Thyroid gland (tissue), 4 donors: ENCODE measurements at regions not wholly inside any gene's neighbourhood (a gene's known extent, or its start where the extent isn't known, plus 50 kb on each side); places are given as distances from the start of the nearest gene placed in this dataset.

ENCODE experiments used
- DNase-seq, 2 donors: peaks; one replicate each; pipeline ENCODE4 v3.0.0-alpha.2; 2019
- H3K27ac ChIP-seq, 3 donors: fragments of 200-600 bp; sonication (generic); 1 replicate in 2 of 3; 2 replicates in 1 of 3; pipeline ENCODE4 v1.5.1; 2016 to 2019; ENCODE audit warnings: mild to moderate bottlenecking in 1 of 3, moderate library complexity in 1 of 3
- H3K27me3 ChIP-seq: fragments of 200-600 bp; sonication (generic); one replicate; pipeline ENCODE4 v1.5.1; 2019
- H3K36me3 ChIP-seq, 2 donors: fragments of 200-600 bp; sonication (generic); one replicate each; pipeline ENCODE4 v1.5.1; 2016 to 2019
- H3K4me1 ChIP-seq, 2 donors: fragments of 200-600 bp; sonication (generic); one replicate each; pipeline ENCODE4 v1.5.1; 2017 to 2019
- H3K4me3 ChIP-seq, 3 donors: fragments of 200-600 bp; sonication (generic); replicated peaks in 1 of 3; 1 replicate in 2 of 3; 2 replicates in 1 of 3; pipeline ENCODE4 v1.5.1; 2016; ENCODE audit warnings: mild to moderate bottlenecking in 1 of 3
- H3K9me3 ChIP-seq: fragments of 200-600 bp; sonication (generic); one replicate; pipeline ENCODE4 v1.5.1; 2017
- POLR2A ChIP-seq, 2 donors: fragments of 450-650 bp; IDR thresholded peaks; one replicate each; pipeline ENCODE4 v1.6.1; 2017; ENCODE audit warnings: antibody characterized with exemption in 2 of 2, mild to moderate bottlenecking in 2 of 2, moderate library complexity in 1 of 2
- WGBS, 2 donors: methylation state at CpG; one replicate each; pipeline ENCODE4 v1.1.5; 2017; 5-methylcytosine and 5-hydroxymethylcytosine counted together
- intact Hi-C: fragments of 100-400 bp; cut with DNase I; formaldehyde crosslinking; loops from one replicate; pipeline ENCODE4 v1.15.1; 2023
- TF ChIP-seq, protein P1 (sequence below), 6 experiments: fragments of 200-600 bp in 3 of 6; fragments of 450-650 bp in 3 of 6; sonication (generic) in 3 of 6; IDR thresholded peaks; one replicate each; pipeline ENCODE4 v1.5.1; 2016 to 2019; ENCODE audit warnings: antibody characterized with exemption in 6 of 6, mild to moderate bottlenecking in 2 of 6, inconsistent platforms in 1 of 6, moderate library complexity in 1 of 6

DNA sequence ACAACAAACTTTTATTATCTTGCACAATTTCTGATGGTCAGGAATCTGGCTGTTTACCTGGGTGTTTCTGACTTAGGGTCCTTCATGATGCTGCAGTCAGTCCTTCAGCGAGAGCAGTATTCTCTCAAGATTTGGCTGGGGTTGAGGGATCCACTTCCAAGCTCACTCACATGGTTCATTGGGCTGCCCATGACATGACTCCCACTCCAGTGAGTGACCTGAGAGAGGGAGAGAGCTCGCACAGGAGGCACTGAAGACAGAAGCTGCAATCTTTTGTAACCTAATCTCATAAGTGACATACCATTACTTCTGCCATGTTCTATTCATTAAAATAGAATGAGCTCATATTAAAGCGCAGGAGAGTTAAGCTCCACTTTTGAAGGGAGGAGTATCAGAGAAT lies 212.6 kb downstream of the SPATA31D1 start:
- TF ChIP-seq, protein P1, sequence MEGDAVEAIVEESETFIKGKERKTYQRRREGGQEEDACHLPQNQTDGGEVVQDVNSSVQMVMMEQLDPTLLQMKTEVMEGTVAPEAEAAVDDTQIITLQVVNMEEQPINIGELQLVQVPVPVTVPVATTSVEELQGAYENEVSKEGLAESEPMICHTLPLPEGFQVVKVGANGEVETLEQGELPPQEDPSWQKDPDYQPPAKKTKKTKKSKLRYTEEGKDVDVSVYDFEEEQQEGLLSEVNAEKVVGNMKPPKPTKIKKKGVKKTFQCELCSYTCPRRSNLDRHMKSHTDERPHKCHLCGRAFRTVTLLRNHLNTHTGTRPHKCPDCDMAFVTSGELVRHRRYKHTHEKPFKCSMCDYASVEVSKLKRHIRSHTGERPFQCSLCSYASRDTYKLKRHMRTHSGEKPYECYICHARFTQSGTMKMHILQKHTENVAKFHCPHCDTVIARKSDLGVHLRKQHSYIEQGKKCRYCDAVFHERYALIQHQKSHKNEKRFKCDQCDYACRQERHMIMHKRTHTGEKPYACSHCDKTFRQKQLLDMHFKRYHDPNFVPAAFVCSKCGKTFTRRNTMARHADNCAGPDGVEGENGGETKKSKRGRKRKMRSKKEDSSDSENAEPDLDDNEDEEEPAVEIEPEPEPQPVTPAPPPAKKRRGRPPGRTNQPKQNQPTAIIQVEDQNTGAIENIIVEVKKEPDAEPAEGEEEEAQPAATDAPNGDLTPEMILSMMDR (IDR thresholded peaks at IDR 0.05), result no peak
- no peak for TF ChIP-seq POLR2A (IDR thresholded peaks at IDR 0.05)
- Histone ChIP-seq H3K27ac (peak overlapping the region; percentile 25 to 55 (median 38)), H3K9me3 (no peaks in the 10 kb centered on the region), H3K27me3 (no peaks in the 10 kb centered on the region), H3K4me1 (peaks cover 11 to 18% of the 10 kb centered on the region in 2 donors), H3K36me3 (no peaks in the 10 kb centered on the region), H3K4me3 (no peak overlapping the region)
- DNase-seq, result peak; percentile 80 to 81
- WGBS, 2 donors, result 48 to 61% methylated on average over 3 of the region's 3 CpGs
- intact Hi-C loops, result no loop called here

DNA sequence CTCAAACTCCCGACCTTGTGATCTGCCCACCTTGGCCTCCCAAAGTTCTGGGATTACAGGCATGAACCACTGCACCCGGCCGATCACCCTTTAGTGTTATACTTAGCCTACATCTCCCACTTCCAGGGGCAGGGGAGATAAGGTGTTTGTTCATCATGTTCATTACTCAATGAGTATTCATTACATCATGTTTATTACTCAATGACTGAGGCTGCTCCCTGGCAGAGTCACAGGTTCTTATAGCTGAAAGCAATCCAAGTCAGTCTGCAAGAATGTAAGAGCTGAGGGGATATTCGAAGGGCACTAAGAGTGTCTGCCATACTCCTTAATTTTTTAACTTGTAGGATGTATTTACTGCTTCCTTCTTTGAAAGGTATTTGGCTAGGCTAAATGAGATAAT lies 214.2 kb downstream of the SPATA31D1 start:
- Histone ChIP-seq H3K4me1 (peaks cover 11 to 18% of the 10 kb centered on the region in 2 donors), H3K36me3 (no peaks in the 10 kb centered on the region), H3K27me3 (no peaks in the 10 kb centered on the region), H3K4me3 (no peak overlapping the region), H3K27ac (no peak overlapping the region), H3K9me3 (no peaks in the 10 kb centered on the region)
- no peak for DNase-seq
- intact Hi-C loops, result no loop called here
- WGBS, 2 donors, result 78 to 89% methylated on average over 4 of the region's 4 CpGs
- TF ChIP-seq POLR2A (IDR thresholded peaks at IDR 0.05), result no peak
- TF ChIP-seq, protein P1 (IDR thresholded peaks at IDR 0.05), result no peak

DNA sequence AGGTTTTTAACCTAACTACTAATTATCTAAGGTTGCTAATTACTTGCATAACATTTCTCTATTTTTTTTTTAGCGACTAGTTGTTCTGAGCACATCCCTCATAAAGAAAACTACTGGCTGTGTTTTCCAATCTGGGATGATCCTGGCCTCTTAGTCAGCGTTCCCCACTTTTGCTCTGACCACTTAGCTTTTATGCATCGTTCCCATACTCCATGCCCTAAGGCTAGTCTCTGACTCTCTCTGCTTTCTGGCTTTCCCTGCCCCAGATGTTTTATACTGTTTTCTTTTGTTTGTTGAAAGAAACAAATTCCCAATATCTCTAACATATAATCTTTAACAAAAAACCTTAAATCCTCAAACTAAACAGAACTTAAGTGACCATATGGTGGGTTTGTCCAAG lies 217.9 kb downstream of the SPATA31D1 start:
- intact Hi-C loops, result no loop called here

DNA sequence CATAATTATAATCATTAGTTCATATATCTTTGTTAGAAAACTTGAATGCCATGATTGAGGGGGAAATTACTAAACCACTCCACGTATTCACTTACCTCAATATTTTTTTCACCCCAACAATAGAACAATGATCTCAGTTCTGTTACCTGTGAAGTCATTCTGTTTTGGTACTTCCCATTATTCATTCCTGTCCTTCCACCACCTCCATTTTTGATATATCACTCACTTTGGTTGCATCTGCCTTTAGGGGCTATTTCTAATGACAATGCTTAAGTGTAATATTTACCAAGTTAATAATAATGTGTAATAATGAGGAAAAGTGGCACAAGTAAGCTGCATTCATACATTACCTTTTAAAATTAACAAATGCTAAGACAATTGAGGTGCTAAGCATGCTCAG lies 218.4 kb downstream of the SPATA31D1 start:
- TF ChIP-seq, protein P1 (IDR thresholded peaks at IDR 0.05), result no peak
- TF ChIP-seq POLR2A (IDR thresholded peaks at IDR 0.05), result no peak
- 93 to 95% methylated on average over 1 of the region's 1 CpG for WGBS, 2 donors
- no peak for DNase-seq
- Histone ChIP-seq H3K36me3 (no peaks in the 10 kb centered on the region), H3K4me1 (no peaks in the 10 kb centered on the region), H3K9me3 (no peaks in the 10 kb centered on the region), H3K4me3 (no peak overlapping the region), H3K27me3 (no peaks in the 10 kb centered on the region), H3K27ac (no peak overlapping the region)
- intact Hi-C loops, result no loop called here

More for the DNA sequence above, 217.9 kb downstream of the SPATA31D1 start:
- no peaks in the 10 kb centered on the region for H3K27me3 ChIP-seq
- 87 to 93% methylated on average over 3 of the region's 3 CpGs for WGBS, 2 donors
- no peak for TF ChIP-seq POLR2A (IDR thresholded peaks at IDR 0.05)
- TF ChIP-seq, protein P1 (IDR thresholded peaks at IDR 0.05), result no peak
- no peak overlapping the region for H3K4me3 ChIP-seq
- no peak overlapping the region for H3K27ac ChIP-seq
- no peaks in the 10 kb centered on the region for H3K36me3 ChIP-seq
- H3K9me3 ChIP-seq, result no peaks in the 10 kb centered on the region
- H3K4me1 ChIP-seq, result peaks cover 0 to 3% of the 10 kb centered on the region in 2 donors
- no peak for DNase-seq

DNA sequence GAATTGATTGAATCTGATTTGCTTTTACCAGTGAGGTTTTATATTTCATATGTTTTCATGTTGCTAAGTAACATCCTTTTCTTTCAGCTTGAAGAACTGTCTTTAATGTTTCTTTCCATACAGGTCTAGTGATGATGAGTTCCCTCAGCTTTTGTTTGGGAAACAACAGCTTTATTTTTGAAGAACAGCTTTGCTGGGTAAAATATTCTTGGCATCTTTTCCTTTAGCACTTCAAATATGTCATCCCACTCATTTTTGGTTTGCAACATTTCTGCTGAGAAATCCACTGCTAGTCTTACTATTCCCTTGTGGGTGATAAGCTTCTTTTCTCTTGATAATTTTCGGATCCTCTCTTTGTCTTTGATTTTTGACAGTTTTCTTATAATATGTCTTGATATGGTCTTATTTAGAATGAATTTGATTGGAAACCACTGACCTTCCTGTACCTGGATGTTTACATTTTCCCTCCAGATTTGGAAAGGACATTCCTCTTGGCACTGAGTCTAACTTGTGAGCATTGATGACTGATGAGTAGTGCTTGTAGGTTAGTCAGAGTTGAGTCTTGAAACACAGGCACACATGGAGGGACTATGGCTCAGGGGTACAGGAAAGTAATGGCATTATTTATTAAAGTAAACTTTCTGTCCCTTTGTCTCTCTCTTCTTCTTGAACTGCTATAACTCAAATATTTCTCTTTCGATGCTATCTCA lies 220.3 kb downstream of the SPATA31D1 start:
- TF ChIP-seq, protein P1 (IDR thresholded peaks at IDR 0.05), result no peak
- no peak for TF ChIP-seq POLR2A (IDR thresholded peaks at IDR 0.05)
- intact Hi-C loops, result no loop called here
- Histone ChIP-seq H3K4me3 (no peak overlapping the region), H3K4me1 (no peaks in the 10 kb centered on the region), H3K27me3 (no peaks in the 10 kb centered on the region), H3K27ac (no peak overlapping the region), H3K36me3 (no peaks in the 10 kb centered on the region), H3K9me3 (no peaks in the 10 kb centered on the region)
- 91 to 95% methylated on average over 2 of the region's 2 CpGs for WGBS, 2 donors
- no peak for DNase-seq
